Mesenchymal stem cell (in vitro differentiated cells and primary cell): ENCODE measurements at regions not wholly inside any gene's neighbourhood (a gene's known extent, or its start where the extent isn't known, plus 50 kb on each side); places are given as distances from the start of the nearest gene placed in this dataset.

Source experiments
- DNase-seq: peaks from one replicate; pipeline ENCODE4 v3.0.0-alpha.2; 2013
- H2AFZ ChIP-seq: one replicate; pipeline ENCODE4 v1.6.1; 2013; ENCODE audit warnings: low read depth, mild to moderate bottlenecking, control low read depth, inconsistent platforms, low read length, moderate library complexity
- H2AK5ac ChIP-seq: 2 replicates; pipeline ENCODE4 v1.6.1; 2013; ENCODE audit warnings: low read length, moderate library complexity, mild to moderate bottlenecking, inconsistent platforms; ENCODE audit not compliant: severe bottlenecking
- H2BK120ac ChIP-seq: one replicate; pipeline ENCODE4 v1.6.1; 2013; ENCODE audit warnings: low read depth, mild to moderate bottlenecking, inconsistent platforms, low read length, moderate library complexity
- H2BK12ac ChIP-seq, 2 experiments: one replicate each; pipeline ENCODE4 v1.6.1; 2013; ENCODE audit warnings: inconsistent platforms in 2 of 2, low read length in 2 of 2, mild to moderate bottlenecking in 2 of 2, moderate library complexity in 2 of 2, control low read depth in 1 of 2
- H2BK15ac ChIP-seq: one replicate; pipeline ENCODE4 v1.6.1; 2013; ENCODE audit warnings: mild to moderate bottlenecking, low read depth, inconsistent platforms; ENCODE audit not compliant: poor library complexity, severe bottlenecking
- H2BK5ac ChIP-seq: 2 replicates; pipeline ENCODE4 v1.6.1; 2013; ENCODE audit warnings: low read depth, mild to moderate bottlenecking, low read length, control low read depth, inconsistent platforms; ENCODE audit not compliant: poor library complexity, severe bottlenecking
- H3K14ac ChIP-seq, 2 experiments: one replicate each; pipeline ENCODE4 v1.6.1; 2013; ENCODE audit warnings: inconsistent platforms in 2 of 2, low read length in 2 of 2, control low read depth in 1 of 2, mild to moderate bottlenecking in 1 of 2, moderate library complexity in 1 of 2
- H3K18ac ChIP-seq, 2 experiments: one replicate each; pipeline ENCODE4 v1.6.1; 2013; ENCODE audit warnings: inconsistent platforms in 2 of 2, low read length in 2 of 2, control low read depth in 1 of 2, low read depth in 1 of 2, mild to moderate bottlenecking in 1 of 2
- H3K23ac ChIP-seq, 2 experiments: one replicate each; pipeline ENCODE4 v1.6.1; 2013; ENCODE audit warnings: inconsistent platforms in 2 of 2, low read length in 2 of 2, mild to moderate bottlenecking in 2 of 2, moderate library complexity in 2 of 2, control low read depth in 1 of 2
- H3K27ac ChIP-seq: 2 replicates; pipeline ENCODE4 v1.5.1; 2013; ENCODE audit warnings: mild to moderate bottlenecking, moderate library complexity, low read length, control low read depth, inconsistent platforms; ENCODE audit not compliant: poor library complexity, severe bottlenecking
- H3K27me3 ChIP-seq, 2 experiments: 2 replicates each; pipeline versions ENCODE4 v1.6.1 to v1.7.0; 2013; ENCODE audit warnings: low read length in 2 of 2, mild to moderate bottlenecking in 2 of 2, moderate library complexity in 2 of 2, control low read depth in 1 of 2, inconsistent platforms in 1 of 2; ENCODE audit not compliant: control insufficient read depth in 1 of 2, insufficient read depth in 1 of 2
- H3K36me3 ChIP-seq, 2 experiments: 2 replicates each; pipeline versions ENCODE4 v1.6.1 to v1.7.0; 2013; ENCODE audit warnings: low read length in 2 of 2, control low read depth in 1 of 2, inconsistent platforms in 1 of 2, low read depth in 1 of 2, mild to moderate bottlenecking in 1 of 2; ENCODE audit not compliant: insufficient read depth in 2 of 2, control insufficient read depth in 1 of 2
- H3K4ac ChIP-seq, 2 experiments: one replicate each; pipeline ENCODE4 v1.6.1; 2013; ENCODE audit warnings: inconsistent platforms in 2 of 2, low read length in 2 of 2, mild to moderate bottlenecking in 2 of 2, moderate library complexity in 2 of 2, control low read depth in 1 of 2, low read depth in 1 of 2
- H3K4me1 ChIP-seq: 2 replicates; pipeline ENCODE4 v1.6.1; 2013; ENCODE audit warnings: low read depth, low read length, control low read depth; ENCODE audit not compliant: control insufficient read depth, insufficient read depth
- H3K4me2 ChIP-seq: 2 replicates; pipeline ENCODE4 v1.6.1; 2013; ENCODE audit warnings: low read length, mild to moderate bottlenecking, inconsistent platforms; ENCODE audit not compliant: poor library complexity, severe bottlenecking
- H3K4me3 ChIP-seq, 2 experiments: 2 replicates each; pipeline versions ENCODE4 v1.5.1 to v1.7.0; 2013; ENCODE audit warnings: low read length in 2 of 2, mild to moderate bottlenecking in 2 of 2, control low read depth in 1 of 2, low read depth in 1 of 2; ENCODE audit not compliant: insufficient read depth in 1 of 2
- H3K79me1 ChIP-seq: replicated peaks from 2 replicates; pipeline ENCODE4 v1.6.1; 2013; ENCODE audit warnings: mild to moderate bottlenecking, control low read depth, low read length, inconsistent platforms; ENCODE audit not compliant: poor library complexity, severe bottlenecking
- H3K9ac ChIP-seq: 2 replicates; pipeline ENCODE4 v1.7.0; 2013; ENCODE audit warnings: mild to moderate bottlenecking, low read length, moderate library complexity
- H3K9me3 ChIP-seq: 2 replicates; pipeline ENCODE4 v1.7.0; 2013; ENCODE audit warnings: mild to moderate bottlenecking, low read length; ENCODE audit not compliant: control insufficient read depth
- H4K8ac ChIP-seq: one replicate; pipeline ENCODE4 v1.6.1; 2013; ENCODE audit warnings: inconsistent platforms, mild to moderate bottlenecking, low read length, moderate library complexity
- H4K91ac ChIP-seq: one replicate; pipeline ENCODE4 v1.6.1; 2013; ENCODE audit warnings: mild to moderate bottlenecking, low read length, inconsistent platforms
- WGBS: methylation state at CpG from one replicate; pipeline ENCODE4 v1.1.7; 2013; ENCODE audit warnings: mixed read lengths; 5-methylcytosine and 5-hydroxymethylcytosine counted together

GRCh38 chr13:89502286-89502685 is 1831.1 kb downstream of the SLITRK5 start:
- H3K4me3 ChIP-seq: no peak overlapping the region
- WGBS: no CpG with 5 or more reads among the region's 2 CpGs

GRCh38 chr13:89514534-89515312 is 1832.8 kb upstream of the MIR17HG start:
- no peak overlapping the region for H4K91ac ChIP-seq
- H3K9me3 ChIP-seq: peaks cover 3% of the 10 kb centered on the region
- H2BK15ac ChIP-seq: no peak overlapping the region
- H2BK5ac ChIP-seq: no peak overlapping the region
- H3K4me2 ChIP-seq: no peak overlapping the region
- no peak overlapping the region for H2BK12ac ChIP-seq
- 45% methylated on average over 3 of the region's 4 CpGs for WGBS
- no peak overlapping the region for H3K14ac ChIP-seq
- H3K9ac ChIP-seq: peak overlapping the region; percentile 69
- peak overlapping the region in 1 of 2 experiments; percentile 42 for H3K4me3 ChIP-seq
- H2AK5ac ChIP-seq: peak overlapping the region; percentile 74
- H4K8ac ChIP-seq: no peak overlapping the region
- DNase-seq: peak; percentile 63
- peak overlapping the region; percentile 39 for H2AFZ ChIP-seq
- peak overlapping the region in 1 of 2 experiments; percentile 12 for H3K18ac ChIP-seq
- H3K27ac ChIP-seq: peak overlapping the region; percentile 77
- peak overlapping the region in 1 of 2 experiments; percentile 58 for H3K4ac ChIP-seq
- no peaks in the 10 kb centered on the region for H3K27me3 ChIP-seq
- H2BK120ac ChIP-seq: no peak overlapping the region
- no peak overlapping the region for H3K23ac ChIP-seq
- no peaks in the 10 kb centered on the region for H3K79me1 ChIP-seq
- H3K36me3 ChIP-seq: no peaks in the 10 kb centered on the region
- no peaks in the 10 kb centered on the region for H3K4me1 ChIP-seq

More at GRCh38 chr13:89502286-89502685, 1831.1 kb downstream of the SLITRK5 start:
- H2AFZ ChIP-seq: no peak overlapping the region
- H3K14ac ChIP-seq: no peak overlapping the region
- H2BK15ac ChIP-seq: no peak overlapping the region
- no peak overlapping the region for H3K27ac ChIP-seq
- H2BK12ac ChIP-seq: no peak overlapping the region
- no peaks in the 10 kb centered on the region for H3K79me1 ChIP-seq
- no peak overlapping the region for H3K4me2 ChIP-seq
- no peaks in the 10 kb centered on the region for H3K27me3 ChIP-seq
- H4K8ac ChIP-seq: no peak overlapping the region
- H2AK5ac ChIP-seq: no peak overlapping the region
- H3K4ac ChIP-seq: no peak overlapping the region
- H2BK5ac ChIP-seq: no peak overlapping the region
- H3K4me1 ChIP-seq: no peaks in the 10 kb centered on the region
- no peak overlapping the region for H4K91ac ChIP-seq
- H3K9ac ChIP-seq: no peak overlapping the region
- no peaks in the 10 kb centered on the region for H3K9me3 ChIP-seq
- H3K18ac ChIP-seq: no peak overlapping the region
- DNase-seq: no peak
- no peak overlapping the region for H2BK120ac ChIP-seq
- H3K23ac ChIP-seq: no peak overlapping the region
- H3K36me3 ChIP-seq: no peaks in the 10 kb centered on the region

GRCh38 chr13:89515948-89516347 is 1831.5 kb upstream of the MIR17HG start:
- Histone ChIP-seq H3K27me3 (no peaks in the 10 kb centered on the region), H2BK15ac (no peak overlapping the region), H4K8ac (no peak overlapping the region), H3K4ac (no peak overlapping the region), H4K91ac (no peak overlapping the region), H3K9ac (no peak overlapping the region), H3K14ac (no peak overlapping the region), H3K4me2 (no peak overlapping the region), H3K18ac (no peak overlapping the region), H2AFZ (no peak overlapping the region), H3K27ac (no peak overlapping the region), H2AK5ac (no peak overlapping the region), H3K23ac (no peak overlapping the region), H3K4me3 (no peak overlapping the region), H2BK120ac (no peak overlapping the region), H2BK12ac (no peak overlapping the region), H3K9me3 (peaks cover under 1% of the 10 kb centered on the region), H3K79me1 (no peaks in the 10 kb centered on the region), H3K4me1 (no peaks in the 10 kb centered on the region), H3K36me3 (no peaks in the 10 kb centered on the region), H2BK5ac (no peak overlapping the region)
- WGBS: no CpG with 5 or more reads among the region's 1 CpG
- no peak for DNase-seq

GRCh38 chr13:89518289-89519077 is 1829.0 kb upstream of the MIR17HG start:
- no peak overlapping the region for H4K91ac ChIP-seq
- H2BK12ac ChIP-seq: no peak overlapping the region
- no peak for DNase-seq
- H3K4me3 ChIP-seq: no peak overlapping the region
- H3K9me3 ChIP-seq: no peaks in the 10 kb centered on the region
- H3K27me3 ChIP-seq: no peaks in the 10 kb centered on the region
- 91% methylated on average over 2 of the region's 4 CpGs for WGBS
- H4K8ac ChIP-seq: no peak overlapping the region
- H2AK5ac ChIP-seq: no peak overlapping the region
- no peak overlapping the region for H2BK120ac ChIP-seq
- no peak overlapping the region for H3K27ac ChIP-seq
- H3K79me1 ChIP-seq: no peaks in the 10 kb centered on the region
- H3K23ac ChIP-seq: no peak overlapping the region
- H3K4ac ChIP-seq: no peak overlapping the region
- no peak overlapping the region for H2AFZ ChIP-seq
- no peaks in the 10 kb centered on the region for H3K4me1 ChIP-seq
- H3K4me2 ChIP-seq: no peak overlapping the region
- H3K9ac ChIP-seq: no peak overlapping the region
- H3K36me3 ChIP-seq: no peaks in the 10 kb centered on the region
- H3K14ac ChIP-seq: no peak overlapping the region
- no peak overlapping the region for H3K18ac ChIP-seq
- H2BK15ac ChIP-seq: no peak overlapping the region
- H2BK5ac ChIP-seq: no peak overlapping the region
